OCI-LY7 (cell line): ENCODE measurements at regions not wholly inside any gene's neighbourhood (a gene's known extent, or its start where the extent isn't known, plus 50 kb on each side); places are given as distances from the start of the nearest gene placed in this dataset.

Source experiments
- BruUV-seq: library from RNA; stranded (reverse); fragments of 400-500 nt; replicated peaks from 2 replicates; lab custom pipeline; 2021; lab: Mats Ljungman, UMichigan
- CTCF ChIA-PET: fragments of 300-600 bp; sonication (Branson Sonifier 250); formaldehyde crosslinking; loops from one replicate; lab custom pipeline; 2022; ENCODE audit warnings: antibody characterized with exemption; ENCODE audit not compliant: unreplicated experiment; lab: Charles Lee
- POLR2A ChIA-PET: fragments of 300-600 bp; sonication (Branson Sonifier 250); formaldehyde crosslinking; loops from one replicate; lab custom pipeline; 2022; ENCODE audit warnings: antibody characterized with exemption; lab: Charles Lee
- DNase-seq: peaks from one replicate; pipeline ENCODE4 v3.0.0-alpha.2; 2015; ENCODE audit warnings: low spot score
- H2AFZ ChIP-seq: fragments of 200-600 bp; sonication (generic), shearing (Covaris generic); 2 replicates; pipeline ENCODE4 v1.6.1; 2014; ENCODE audit warnings: mild to moderate bottlenecking, antibody characterized with exemption, low read length, moderate library complexity
- H3K27ac ChIP-seq: fragments of 200-600 bp; sonication (generic); 2 replicates; pipeline ENCODE4 v1.5.1; 2014; ENCODE audit warnings: mixed run types, low read depth, mild to moderate bottlenecking, moderate library complexity, low read length, inconsistent platforms; ENCODE audit not compliant: poor library complexity, severe bottlenecking
- H3K36me3 ChIP-seq: fragments of 200-600 bp; sonication (generic); 2 replicates; pipeline ENCODE4 v1.6.1; 2014; ENCODE audit warnings: mild to moderate bottlenecking, antibody characterized with exemption, low read length, moderate library complexity, mixed read lengths; ENCODE audit not compliant: insufficient read depth
- H3K4me1 ChIP-seq: fragments of 200-600 bp; sonication (generic); 2 replicates; pipeline ENCODE4 v1.5.1; 2014; ENCODE audit warnings: mild to moderate bottlenecking, low read length; ENCODE audit not compliant: insufficient read depth, poor library complexity, severe bottlenecking
- H3K4me2 ChIP-seq: fragments of 200-600 bp; sonication (generic); 2 replicates; pipeline ENCODE4 v1.6.1; 2014; ENCODE audit warnings: mild to moderate bottlenecking, low read length
- H3K4me3 ChIP-seq: fragments of 200-600 bp; sonication (generic); 2 replicates; pipeline ENCODE4 v1.5.1; 2014; ENCODE audit warnings: mild to moderate bottlenecking, low read depth, low read length; ENCODE audit not compliant: poor library complexity, severe bottlenecking
- H3K79me2 ChIP-seq: fragments of 200-600 bp; sonication (generic); 2 replicates; pipeline ENCODE4 v1.6.1; 2016; ENCODE audit warnings: low read depth, mild to moderate bottlenecking, low read length, moderate library complexity, mixed read lengths; ENCODE audit not compliant: insufficient read depth
- H3K9me2 ChIP-seq: fragments of 200-600 bp; sonication (generic); 2 replicates; pipeline ENCODE4 v1.6.1; 2016; ENCODE audit warnings: mild to moderate bottlenecking, low read length, mixed read lengths; ENCODE audit not compliant: insufficient read depth
- H3K9me3 ChIP-seq: fragments of 200-600 bp; sonication (generic); 2 replicates; pipeline ENCODE4 v1.6.1; 2014; ENCODE audit warnings: mild to moderate bottlenecking, mixed run types, low read length, mixed read lengths
- H4K20me1 ChIP-seq: fragments of 200-600 bp; sonication (generic); 2 replicates; pipeline ENCODE4 v1.6.1; 2014; ENCODE audit warnings: mild to moderate bottlenecking, antibody characterized with exemption, low read length, moderate library complexity, mixed read lengths; ENCODE audit not compliant: insufficient read depth
- EZH2phosphoT487 ChIP-seq: fragments of 200-600 bp; sonication (generic); IDR thresholded peaks from 2 replicates; pipeline ENCODE4 v1.6.1; 2018; ENCODE audit warnings: low read depth, borderline replicate concordance, mild to moderate bottlenecking, mixed run types, antibody characterized with exemption, low read length, moderate library complexity, mixed read lengths
- intact Hi-C: fragments of 100-400 bp; cut with micrococcal nuclease; formaldehyde crosslinking; loops from one replicate; pipeline ENCODE4 v1.10.0; 2022; ENCODE audit not compliant: unreplicated experiment
- TF ChIP-seq, protein P1 (sequence below): fragments of 200-600 bp; sonication (generic); conservative IDR thresholded peaks from 2 replicates; pipeline ENCODE4 v1.5.1; 2014; ENCODE audit warnings: mild to moderate bottlenecking, antibody characterized with exemption, low read length, moderate library complexity, mixed read lengths

DNA sequence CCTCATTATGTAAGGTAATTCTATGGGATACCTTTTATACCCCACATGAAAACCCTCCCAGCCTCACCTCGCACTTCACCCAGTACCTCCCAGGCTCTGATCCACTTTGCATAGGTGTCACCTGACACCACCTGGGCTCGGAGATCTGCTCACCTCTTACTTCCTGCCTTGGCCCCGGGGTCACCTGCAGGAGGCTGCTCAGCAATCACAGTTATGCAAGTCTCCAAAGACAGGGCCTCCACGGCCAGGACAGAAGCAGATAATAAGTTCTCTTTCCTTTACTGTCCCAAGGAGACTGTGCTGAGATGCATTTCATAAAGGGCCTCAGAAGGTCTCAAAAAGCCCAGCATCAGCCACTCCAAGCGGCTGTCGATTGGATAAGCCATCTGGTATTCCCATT, 112.4 kb upstream of the PPP2R2D start:
- Histone ChIP-seq H2AFZ (no peak overlapping the region), H3K79me2 (no peaks in the 10 kb centered on the region), H3K9me2 (no peaks in the 10 kb centered on the region), H3K27ac (no peak overlapping the region), H4K20me1 (no peaks in the 10 kb centered on the region), H3K4me3 (no peak overlapping the region), H3K9me3 (0 out of 2 replicates have a peak, but pooled peaks cover 7% of the 10 kb centered on the region), H3K4me2 (no peak overlapping the region), H3K36me3 (no peaks in the 10 kb centered on the region), H3K4me1 (no peaks in the 10 kb centered on the region)
- ChIA-PET POLR2A (no interaction called here), CTCF (interaction anchor here (0.5 kb wide), 1 partner anchor 366 kb away, joined by 3 read pairs; no protein-coding TSS in a partner anchor)
- no peak for TF ChIP-seq EZH2phosphoT487
- TF ChIP-seq, protein P1, sequence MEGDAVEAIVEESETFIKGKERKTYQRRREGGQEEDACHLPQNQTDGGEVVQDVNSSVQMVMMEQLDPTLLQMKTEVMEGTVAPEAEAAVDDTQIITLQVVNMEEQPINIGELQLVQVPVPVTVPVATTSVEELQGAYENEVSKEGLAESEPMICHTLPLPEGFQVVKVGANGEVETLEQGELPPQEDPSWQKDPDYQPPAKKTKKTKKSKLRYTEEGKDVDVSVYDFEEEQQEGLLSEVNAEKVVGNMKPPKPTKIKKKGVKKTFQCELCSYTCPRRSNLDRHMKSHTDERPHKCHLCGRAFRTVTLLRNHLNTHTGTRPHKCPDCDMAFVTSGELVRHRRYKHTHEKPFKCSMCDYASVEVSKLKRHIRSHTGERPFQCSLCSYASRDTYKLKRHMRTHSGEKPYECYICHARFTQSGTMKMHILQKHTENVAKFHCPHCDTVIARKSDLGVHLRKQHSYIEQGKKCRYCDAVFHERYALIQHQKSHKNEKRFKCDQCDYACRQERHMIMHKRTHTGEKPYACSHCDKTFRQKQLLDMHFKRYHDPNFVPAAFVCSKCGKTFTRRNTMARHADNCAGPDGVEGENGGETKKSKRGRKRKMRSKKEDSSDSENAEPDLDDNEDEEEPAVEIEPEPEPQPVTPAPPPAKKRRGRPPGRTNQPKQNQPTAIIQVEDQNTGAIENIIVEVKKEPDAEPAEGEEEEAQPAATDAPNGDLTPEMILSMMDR, result no peak
- BruUV-seq, result no TSS peak
- intact Hi-C loops, result no loop called here
- DNase-seq, result no peak

DNA sequence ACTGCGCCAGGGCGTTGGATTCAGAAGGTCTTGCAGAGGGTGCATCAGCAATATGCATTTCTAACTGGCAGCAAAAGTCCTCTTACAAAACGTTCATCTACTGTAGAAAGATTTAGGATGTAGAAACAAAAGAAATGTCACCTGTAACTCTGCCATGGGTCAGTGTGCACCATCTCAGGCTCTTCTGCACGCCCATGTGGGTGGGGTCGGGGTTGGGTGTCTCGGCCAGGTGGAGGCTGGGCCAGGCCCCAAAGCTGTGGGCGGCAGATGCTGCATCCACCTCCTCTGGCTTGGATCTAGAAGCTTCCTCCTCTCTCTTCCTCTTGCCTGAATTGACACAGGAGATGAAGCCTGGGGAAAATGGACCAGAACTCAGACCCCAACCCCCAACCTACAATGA, 111.3 kb upstream of the PPP2R2D start:
- Histone ChIP-seq H4K20me1 (no peaks in the 10 kb centered on the region), H3K4me2 (no peak overlapping the region), H2AFZ (peak overlapping the region; percentile 65), H3K36me3 (no peaks in the 10 kb centered on the region), H3K9me2 (no peaks in the 10 kb centered on the region), H3K4me3 (no peak overlapping the region), H3K4me1 (no peaks in the 10 kb centered on the region), H3K27ac (no peak overlapping the region), H3K79me2 (no peaks in the 10 kb centered on the region), H3K9me3 (0 out of 2 replicates have a peak, but pooled peaks cover 7% of the 10 kb centered on the region)
- POLR2A ChIA-PET, result no interaction called here
- intact Hi-C loops, result no loop called here
- CTCF ChIA-PET, result no interaction called here
- TF ChIP-seq, protein P1, result no peak
- TF ChIP-seq EZH2phosphoT487, result no peak
- no TSS peak for BruUV-seq
- no peak for DNase-seq

DNA sequence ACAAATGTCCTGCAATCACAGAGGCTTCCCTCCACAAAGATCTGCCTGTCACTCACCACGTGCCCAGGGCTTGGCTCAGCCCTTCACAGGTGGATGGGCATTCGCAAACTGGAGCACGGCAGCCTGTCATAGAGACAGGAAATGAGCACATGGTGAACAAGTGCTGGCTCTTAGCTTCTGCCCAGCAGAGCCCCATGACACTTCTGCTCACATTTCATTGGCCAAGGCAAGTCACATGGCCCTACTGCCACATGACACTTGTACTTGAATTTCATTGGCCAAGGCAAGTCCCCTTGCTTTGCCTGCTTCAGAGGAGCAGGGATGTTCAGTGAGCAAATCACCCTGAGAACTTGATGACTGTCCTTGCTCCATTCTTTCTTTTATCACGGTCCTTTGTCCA, 110.8 kb upstream of the PPP2R2D start:
- ChIA-PET CTCF (no interaction called here), POLR2A (no interaction called here)
- TF ChIP-seq, protein P1, result no peak
- TF ChIP-seq EZH2phosphoT487, result no peak
- H3K9me3 ChIP-seq, result 0 out of 2 replicates have a peak, but pooled peaks cover 7% of the 10 kb centered on the region
- BruUV-seq, result no TSS peak
- H4K20me1 ChIP-seq, result no peaks in the 10 kb centered on the region
- H3K36me3 ChIP-seq, result no peaks in the 10 kb centered on the region
- H3K4me1 ChIP-seq, result no peaks in the 10 kb centered on the region
- no peak overlapping the region for H3K4me3 ChIP-seq
- no peaks in the 10 kb centered on the region for H3K9me2 ChIP-seq
- no peak overlapping the region for H3K4me2 ChIP-seq
- no peaks in the 10 kb centered on the region for H3K79me2 ChIP-seq
- intact Hi-C loops, result no loop called here
- peak; percentile 63 for DNase-seq
- peak overlapping the region; percentile 65 for H2AFZ ChIP-seq
- no peak overlapping the region for H3K27ac ChIP-seq
